ENCODE measurements at regions not wholly inside any gene's neighbourhood (a gene's known extent, or its start where the extent isn't known, plus 50 kb on each side); places are given as distances from the start of the nearest gene placed in this dataset.

GRCh38 chr3:23129817-23130216 is 73.3 kb upstream of the UBE2E2 start:
- ChIA-PET CTCF (no interaction called here), POLR2A (no interaction called here)
- TF ChIP-seq CBX2 (IDR thresholded peaks at IDR 0.05; ENCODE audit: borderline replicate concordance, low read depth) (no peak), JUNB (IDR thresholded peaks at IDR 0.05) (no peak), HES2 (IDR thresholded peaks at IDR 0.05) (no peak), GATA3 (IDR thresholded peaks at IDR 0.05; ENCODE audit: borderline replicate concordance) (no peak), RAD21 (conservative IDR thresholded peaks at IDR 0.05 in 1 of 2, IDR thresholded peaks at IDR 0.05 in 1 of 2) (no peak), ZNF302 (CRISPR knock-in tag; IDR thresholded peaks at IDR 0.05) (no peak), ZFP36 (IDR thresholded peaks at IDR 0.05; ENCODE audit: borderline replicate concordance, partially characterized antibody) (no peak), EHMT2 (IDR thresholded peaks at IDR 0.05; ENCODE audit: low read depth) (no peak), MAX (IDR thresholded peaks at IDR 0.05) (no peak), SMC3 (IDR thresholded peaks at IDR 0.05) (no peak), RNF2 (IDR thresholded peaks at IDR 0.05; ENCODE audit: borderline replicate concordance, low read depth) (no peak), SREBF2 (IDR thresholded peaks at IDR 0.05) (no peak), HOXA7 (CRISPR knock-in tag; IDR thresholded peaks at IDR 0.05) (no peak), JUN (IDR thresholded peaks at IDR 0.05) (no peak), BCL3 (IDR thresholded peaks at IDR 0.05) (no peak), HEYL (CRISPR knock-in tag; IDR thresholded peaks at IDR 0.05) (no peak)
- no peaks in the 10 kb centered on the region for H3K4me1 ChIP-seq
- 50% methylated on average over 3 of the region's 3 CpGs for WGBS (ENCODE audit: missing lambda C conversion rate)
- H3K9me3 ChIP-seq = no peaks in the 10 kb centered on the region
- ATAC-seq (peak in 1 of 2 experiments; percentile 33; a peak in 1 of 6 replicates), DNase-seq (ENCODE audit: low read depth in 1 of 2, low spot score in 1 of 2) (no peak), FAIRE-seq (no peak)
- no peak overlapping the region for H3K27ac ChIP-seq
- no peak overlapping the region for H3K4me3 ChIP-seq
- H3K4me2 ChIP-seq = peak overlapping the region; percentile 16; the same call in 2 of the 3 replicates

GRCh38 chr3:23130406-23130805 is 72.7 kb upstream of the UBE2E2 start:
- H3K9me3 ChIP-seq = no peaks in the 10 kb centered on the region
- FAIRE-seq (no peak), ATAC-seq (no peak), DNase-seq (ENCODE audit: low read depth in 1 of 2, low spot score in 1 of 2) (no peak)
- no peaks in the 10 kb centered on the region for H3K4me1 ChIP-seq
- no peak overlapping the region for H3K4me2 ChIP-seq
- ChIA-PET CTCF (no interaction called here), POLR2A (no interaction called here)
- no peak overlapping the region for H3K4me3 ChIP-seq
- no peak overlapping the region for H3K27ac ChIP-seq
- 69% methylated on average over 4 of the region's 4 CpGs for WGBS (ENCODE audit: missing lambda C conversion rate)
- TF ChIP-seq JUNB (IDR thresholded peaks at IDR 0.05) = no peak
- TF ChIP-seq CHD2 (IDR thresholded peaks at IDR 0.05; ENCODE audit: low read length, partially characterized antibody) = no peak
- TF ChIP-seq MAFK (IDR thresholded peaks at IDR 0.05; ENCODE audit: partially characterized antibody) = no peak
- no peak for TF ChIP-seq RAD21 (conservative IDR thresholded peaks at IDR 0.05 in 1 of 2, IDR thresholded peaks at IDR 0.05 in 1 of 2)
- no peak for TF ChIP-seq RARB (CRISPR knock-in tag; IDR thresholded peaks at IDR 0.05)
- no peak for TF ChIP-seq JUN (IDR thresholded peaks at IDR 0.05)
- no peak for TF ChIP-seq REST (IDR thresholded peaks at IDR 0.05)
- TF ChIP-seq GATA3 (IDR thresholded peaks at IDR 0.05; ENCODE audit: borderline replicate concordance) = no peak
- no peak for TF ChIP-seq CBX8 (IDR thresholded peaks at IDR 0.05)
- TF ChIP-seq ZC3H11A (IDR thresholded peaks at IDR 0.05) = no peak
- no peak for TF ChIP-seq HES2 (IDR thresholded peaks at IDR 0.05)
- TF ChIP-seq MAZ (IDR thresholded peaks at IDR 0.05; ENCODE audit: borderline replicate concordance, low read depth, low read length) = no peak
